GM15510 (cell line): ENCODE measurements at regions not wholly inside any gene's neighbourhood (a gene's known extent, or its start where the extent isn't known, plus 50 kb on each side); places are given as distances from the start of the nearest gene placed in this dataset.

Experiments used
- POLR2A ChIP-seq: IDR thresholded peaks from 3 replicates; pipeline ENCODE4 v1.6.1; 2011; ENCODE audit warnings: borderline replicate concordance; ENCODE audit not compliant: insufficient read length; ENCODE audit errors: extremely low read depth

- TF ChIP-seq POLR2A = no peak
Measured at GRCh38 chr13:50599046-50599445, 244.4 kb downstream of the DLEU7 start.

GRCh38 chr13:50599927-50600326, 243.6 kb downstream of the DLEU7 start:
- TF ChIP-seq POLR2A = no peak

GRCh38 chr13:50608370-50608769, 235.1 kb downstream of the DLEU7 start:
- no peak for TF ChIP-seq POLR2A

GRCh38 chr13:50609011-50609410, 234.5 kb downstream of the DLEU7 start:
- no peak for TF ChIP-seq POLR2A

GRCh38 chr13:50610238-50610637, 233.3 kb downstream of the DLEU7 start:
- no peak for TF ChIP-seq POLR2A

GRCh38 chr13:50611117-50611781, 232.2 kb downstream of the DLEU7 start:
- TF ChIP-seq POLR2A = no peak

GRCh38 chr13:50612717-50613116, 230.8 kb downstream of the DLEU7 start:
- no peak for TF ChIP-seq POLR2A

- no peak for TF ChIP-seq POLR2A
Measured at GRCh38 chr13:50613356-50613831, 230.1 kb downstream of the DLEU7 start.

GRCh38 chr13:50615234-50615633, 228.3 kb downstream of the DLEU7 start:
- no peak for TF ChIP-seq POLR2A

- no peak for TF ChIP-seq POLR2A
Measured at GRCh38 chr13:50616101-50616500, 227.4 kb downstream of the DLEU7 start.

GRCh38 chr13:50617134-50617721, 226.3 kb downstream of the DLEU7 start:
- TF ChIP-seq POLR2A = no peak

GRCh38 chr13:50618206-50618605, 225.3 kb downstream of the DLEU7 start:
- no peak for TF ChIP-seq POLR2A

- TF ChIP-seq POLR2A = no peak
Measured at GRCh38 chr13:50626101-50626547, 217.4 kb downstream of the DLEU7 start.

- no peak for TF ChIP-seq POLR2A
Measured at GRCh38 chr13:50627111-50627510, 216.4 kb downstream of the DLEU7 start.

- no peak for TF ChIP-seq POLR2A
Measured at GRCh38 chr13:50629497-50629896, 214.0 kb downstream of the DLEU7 start.

- no peak for TF ChIP-seq POLR2A
Measured at GRCh38 chr13:50629966-50630365, 213.5 kb downstream of the DLEU7 start.

GRCh38 chr13:50631041-50631440, 212.5 kb downstream of the DLEU7 start:
- no peak for TF ChIP-seq POLR2A

GRCh38 chr13:50634339-50634738, 209.2 kb downstream of the DLEU7 start:
- no peak for TF ChIP-seq POLR2A

- no peak for TF ChIP-seq POLR2A
Measured at GRCh38 chr13:50635504-50635903, 208.0 kb downstream of the DLEU7 start.
